HL-60 (cell line): ENCODE measurements at regions not wholly inside any gene's neighbourhood (a gene's known extent, or its start where the extent isn't known, plus 50 kb on each side); places are given as distances from the start of the nearest gene placed in this dataset.

Source experiments
- CTCF ChIP-seq: IDR thresholded peaks from one replicate; pipeline ENCODE4 v1.5.1; 2011; ENCODE audit warnings: low read length, control low read depth, inconsistent platforms; ENCODE audit not compliant: insufficient read depth
- GABPA ChIP-seq: IDR thresholded peaks from 2 replicates; pipeline ENCODE4 v1.6.1; 2012; ENCODE audit warnings: low read depth
- POLR2AphosphoS5 ChIP-seq: IDR thresholded peaks from 2 replicates; pipeline ENCODE4 v1.6.1; 2012; ENCODE audit warnings: low read depth
- REST ChIP-seq: IDR thresholded peaks from 2 replicates; pipeline ENCODE4 v1.6.1; 2012; ENCODE audit warnings: low read depth; ENCODE audit not compliant: insufficient replicate concordance

- TF ChIP-seq CTCF: no peak
- no peak for TF ChIP-seq GABPA
- TF ChIP-seq REST: no peak
- no peak for TF ChIP-seq POLR2AphosphoS5
Observed at GRCh38 chr5:74254257-74254656, 386.3 kb downstream of the ENC1 start.
